Frontal cortex (tissue), 3 donors: ENCODE measurements at regions not wholly inside any gene's neighbourhood (a gene's known extent, or its start where the extent isn't known, plus 50 kb on each side); places are given as distances from the start of the nearest gene placed in this dataset.

Source experiments
- DNase-seq, 2 donors: peaks; one replicate each; pipeline ENCODE4 v3.0.0; 2012; ENCODE audit warnings: low spot score in 2 of 2
- FAIRE-seq: peaks from 2 replicates; lab custom pipeline; 2012; peaks lifted over from hg19 to GRCh38; lab: Jason Lieb, UNC
- donor health status: control.
- donor health status: control.
- donor health status: control.

GRCh38 chr3:127484601-127485388 lies 105.7 kb downstream of the TPRA1 start:
- FAIRE-seq, result no peak
- DNase-seq, result no peak

GRCh38 chr3:127483902-127484591 lies 106.5 kb downstream of the TPRA1 start:
- DNase-seq (no peak), FAIRE-seq (no peak)

GRCh38 chr3:127483005-127483641 lies 107.4 kb downstream of the TPRA1 start:
- no peak for FAIRE-seq
- DNase-seq, result no peak

- FAIRE-seq (no peak), DNase-seq (no peak)
These were observed 108.1 kb downstream of the TPRA1 start for GRCh38 chr3:127482216-127483004.

GRCh38 chr3:127480196-127480954 lies 110.2 kb downstream of the TPRA1 start:
- no peak for DNase-seq
- no peak for FAIRE-seq

GRCh38 chr3:127479449-127479848 lies 111.1 kb downstream of the TPRA1 start:
- DNase-seq, result no peak
- FAIRE-seq, result no peak

- no peak for FAIRE-seq
These were observed 111.6 kb downstream of the TPRA1 start for GRCh38 chr3:127478922-127479321.

GRCh38 chr3:127477396-127477795 lies 113.1 kb downstream of the TPRA1 start:
- no peak for FAIRE-seq
- no peak for DNase-seq

More at GRCh38 chr3:127478922-127479321, 111.6 kb downstream of the TPRA1 start:
- no peak for DNase-seq

GRCh38 chr3:127476936-127477335 lies 113.6 kb downstream of the TPRA1 start:
- DNase-seq (no peak), FAIRE-seq (no peak)

- FAIRE-seq (no peak), DNase-seq (no peak)
These were observed 114.4 kb downstream of the TPRA1 start for GRCh38 chr3:127475975-127476705.

GRCh38 chr3:127475391-127475790 lies 115.1 kb downstream of the TPRA1 start:
- FAIRE-seq (no peak), DNase-seq (no peak)

- DNase-seq (no peak), FAIRE-seq (no peak)
These were observed 117.1 kb downstream of the TPRA1 start for GRCh38 chr3:127473244-127474024.

GRCh38 chr3:127472506-127472905 lies 118.0 kb downstream of the TPRA1 start:
- no peak for DNase-seq
- no peak for FAIRE-seq

- FAIRE-seq, result no peak
- DNase-seq, result no peak
These were observed 119.4 kb downstream of the TPRA1 start for GRCh38 chr3:127471142-127471541.

GRCh38 chr3:127469760-127470159 lies 120.8 kb downstream of the TPRA1 start:
- FAIRE-seq, result no peak
- no peak for DNase-seq

GRCh38 chr3:127467391-127467790 lies 123.1 kb downstream of the TPRA1 start:
- no peak for FAIRE-seq
- DNase-seq, result peak in 1 of 2 donors; percentile 41

- DNase-seq, result no peak
- no peak for FAIRE-seq
These were observed 125.9 kb downstream of the TPRA1 start for GRCh38 chr3:127464642-127465041.

- FAIRE-seq (no peak), DNase-seq (no peak)
These were observed 128.3 kb downstream of the TPRA1 start for GRCh38 chr3:127462111-127462655.
